Mucosa of stomach (tissue), 1 donor: ENCODE measurements at regions not wholly inside any gene's neighbourhood (a gene's known extent, or its start where the extent isn't known, plus 50 kb on each side); places are given as distances from the start of the nearest gene placed in this dataset.
"Not testable (repeated sequence)": the region's sequence is repeated elsewhere in the genome, so short reads cannot be mapped to it uniquely, and the experiment has no call there.

Experiments used
- H3K27me3 ChIP-seq: one replicate; pipeline ENCODE4 v1.7.0; 2013; ENCODE audit warnings: mild to moderate bottlenecking, low read length; ENCODE audit not compliant: control insufficient read depth, insufficient read depth
- H3K36me3 ChIP-seq: one replicate; pipeline ENCODE4 v1.7.0; 2013; ENCODE audit warnings: low read length; ENCODE audit not compliant: control insufficient read depth, insufficient read depth
- H3K4me1 ChIP-seq: one replicate; pipeline ENCODE4 v1.7.0; 2013; ENCODE audit warnings: mild to moderate bottlenecking, low read length; ENCODE audit not compliant: control insufficient read depth, insufficient read depth
- H3K4me3 ChIP-seq: one replicate; pipeline ENCODE4 v1.7.0; 2013; ENCODE audit warnings: low read length
- H3K9ac ChIP-seq: one replicate; pipeline ENCODE4 v1.7.0; 2013; ENCODE audit warnings: mild to moderate bottlenecking, low read length, moderate library complexity
- H3K9me3 ChIP-seq: one replicate; pipeline ENCODE4 v1.7.0; 2013; ENCODE audit warnings: mild to moderate bottlenecking, low read length, moderate library complexity; ENCODE audit not compliant: control insufficient read depth
- donor health status: Pancreatic carcinoma.

DNA sequence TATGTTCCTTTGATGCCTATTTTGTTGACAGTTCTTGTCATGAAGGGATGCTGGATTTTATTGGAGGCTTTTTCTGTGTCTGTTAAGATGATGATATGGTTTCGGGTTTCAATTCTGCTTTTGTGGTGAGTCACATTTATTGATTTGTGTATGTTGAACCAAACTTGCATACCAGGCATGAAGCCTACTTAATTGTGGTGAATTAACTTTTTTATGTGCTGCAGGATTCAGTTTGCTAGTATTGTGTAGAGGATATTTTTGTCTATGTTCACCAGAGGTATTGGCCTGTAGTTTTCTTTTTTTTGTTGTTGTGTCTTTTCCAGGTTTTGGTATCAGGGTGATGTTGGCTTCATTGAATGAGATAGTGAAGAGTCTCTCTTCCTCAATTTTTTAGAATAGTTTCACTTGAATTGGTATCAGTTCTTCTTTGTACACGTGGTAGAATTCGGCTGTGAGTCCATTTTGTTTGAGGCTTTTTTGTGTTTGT, 345.9 kb downstream of the KIF20B start:
- Histone ChIP-seq H3K9me3 (no peaks in the 10 kb centered on the region), H3K4me3 (no peak overlapping the region), H3K36me3 (no peaks in the 10 kb centered on the region), H3K9ac (no peak overlapping the region), H3K4me1 (no peaks in the 10 kb centered on the region), H3K27me3 (no peaks in the 10 kb centered on the region)

- no peak overlapping the region for H3K9ac ChIP-seq
These were observed 349.7 kb downstream of the KIF20B start for GRCh38 chr10:90051053-90051452.

DNA sequence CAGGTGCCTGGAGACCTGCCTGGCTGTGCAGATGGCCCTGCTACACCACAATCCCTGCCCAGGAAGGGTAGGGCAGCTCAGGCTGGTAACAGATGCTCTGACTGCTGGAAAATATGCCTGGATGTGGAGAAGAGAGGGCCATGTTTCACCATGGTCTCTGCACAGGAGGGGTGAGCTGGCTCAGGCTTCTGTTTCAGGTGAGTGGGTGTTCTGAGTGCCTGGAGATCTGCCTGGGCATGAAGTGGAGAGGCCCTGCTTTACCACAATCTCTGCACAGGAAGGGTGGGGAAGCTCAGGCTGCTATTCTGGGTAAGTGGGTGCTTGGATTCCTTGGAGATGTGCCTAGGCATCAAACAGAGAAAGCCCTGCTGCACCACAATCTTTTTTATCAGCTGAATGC, 350.1 kb downstream of the KIF20B start:
- H3K4me3 ChIP-seq = no peak overlapping the region
- H3K9ac ChIP-seq = no peak overlapping the region
- H3K9me3 ChIP-seq = no peaks in the 10 kb centered on the region
- no peaks in the 10 kb centered on the region for H3K4me1 ChIP-seq
- H3K36me3 ChIP-seq = no peaks in the 10 kb centered on the region
- H3K27me3 ChIP-seq = no peaks in the 10 kb centered on the region

More at GRCh38 chr10:90051053-90051452, 349.7 kb downstream of the KIF20B start:
- Histone ChIP-seq H3K36me3 (no peaks in the 10 kb centered on the region), H3K4me1 (no peaks in the 10 kb centered on the region), H3K27me3 (no peaks in the 10 kb centered on the region), H3K9me3 (no peaks in the 10 kb centered on the region), H3K4me3 (no peak overlapping the region)

DNA sequence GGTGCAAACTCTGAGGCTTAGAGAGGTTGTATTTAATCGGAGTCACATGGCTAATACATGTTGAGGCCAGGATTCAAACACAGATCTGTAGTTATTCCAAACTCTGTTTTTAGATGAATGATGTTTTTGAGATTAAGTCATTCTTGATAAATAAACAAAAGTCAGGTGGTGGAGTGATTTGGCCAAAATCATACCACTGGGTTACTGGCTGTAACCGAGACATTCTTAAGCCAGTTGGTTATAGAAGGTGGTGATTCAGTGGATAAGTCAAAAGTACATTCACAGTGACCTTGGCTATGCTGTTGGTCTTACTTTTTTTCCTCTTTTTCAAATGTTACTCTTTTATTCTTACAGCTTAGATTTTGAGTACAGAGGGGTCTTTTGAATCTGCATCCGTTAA, 361.4 kb downstream of the KIF20B start:
- H3K36me3 ChIP-seq = no peaks in the 10 kb centered on the region
- no peaks in the 10 kb centered on the region for H3K9me3 ChIP-seq
- H3K4me3 ChIP-seq = no peak overlapping the region
- H3K4me1 ChIP-seq = no peaks in the 10 kb centered on the region
- H3K27me3 ChIP-seq = no peaks in the 10 kb centered on the region
- H3K9ac ChIP-seq = no peak overlapping the region

DNA sequence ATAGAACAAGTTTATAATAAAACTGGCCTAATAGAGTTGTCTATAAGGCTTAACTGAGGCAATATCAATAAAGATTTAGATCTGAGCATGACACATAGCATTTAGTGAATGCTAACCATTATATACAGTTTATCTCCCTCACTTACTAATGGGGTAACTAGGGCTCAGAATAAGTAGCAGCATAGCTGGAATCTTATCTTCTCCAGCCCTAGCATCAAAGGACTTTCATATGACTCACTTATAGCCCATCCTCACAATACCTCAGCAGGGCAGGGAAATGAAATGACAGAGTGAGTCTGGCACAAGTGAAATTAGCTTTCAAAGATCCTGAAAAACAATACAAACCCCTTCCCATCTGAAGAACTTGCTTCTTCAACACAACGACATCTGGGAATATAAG, 362.9 kb downstream of the KIF20B start:
- Histone ChIP-seq H3K4me3 (no peak overlapping the region), H3K4me1 (no peaks in the 10 kb centered on the region), H3K27me3 (no peaks in the 10 kb centered on the region)

GRCh38 chr10:90066435-90066834, 365.0 kb downstream of the KIF20B start:
- Histone ChIP-seq H3K9ac (no peak overlapping the region), H3K4me1 (no peaks in the 10 kb centered on the region), H3K27me3 (no peaks in the 10 kb centered on the region), H3K36me3 (no peaks in the 10 kb centered on the region), H3K4me3 (no peak overlapping the region), H3K9me3 (no peaks in the 10 kb centered on the region)

More for the DNA sequence above, 362.9 kb downstream of the KIF20B start:
- H3K36me3 ChIP-seq = no peaks in the 10 kb centered on the region
- H3K9ac ChIP-seq = no peak overlapping the region
- H3K9me3 ChIP-seq = no peaks in the 10 kb centered on the region

DNA sequence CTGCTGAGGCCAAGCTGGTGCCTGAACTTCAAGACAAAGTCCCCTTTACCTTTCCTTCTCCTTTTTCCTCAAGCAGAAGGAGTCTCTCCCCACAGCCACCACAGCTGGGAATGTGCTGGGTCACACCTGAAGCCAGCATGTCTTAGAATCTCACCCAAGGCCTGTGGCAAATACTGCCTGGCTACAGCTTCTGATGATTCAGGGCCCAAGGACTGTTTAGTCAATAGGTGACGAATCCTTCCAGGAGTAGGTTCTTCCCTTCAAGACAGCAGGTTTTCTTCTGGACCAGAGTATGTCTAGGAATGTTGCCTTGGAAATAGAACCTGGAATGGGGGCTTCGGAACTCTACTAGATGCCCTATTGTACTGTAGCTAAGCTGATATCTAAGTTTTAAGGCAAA, 374.6 kb downstream of the KIF20B start:
- Histone ChIP-seq H3K9me3 (no peaks in the 10 kb centered on the region), H3K4me1 (no peaks in the 10 kb centered on the region), H3K36me3 (no peaks in the 10 kb centered on the region), H3K4me3 (no peak overlapping the region), H3K27me3 (no peaks in the 10 kb centered on the region), H3K9ac (no peak overlapping the region)

DNA sequence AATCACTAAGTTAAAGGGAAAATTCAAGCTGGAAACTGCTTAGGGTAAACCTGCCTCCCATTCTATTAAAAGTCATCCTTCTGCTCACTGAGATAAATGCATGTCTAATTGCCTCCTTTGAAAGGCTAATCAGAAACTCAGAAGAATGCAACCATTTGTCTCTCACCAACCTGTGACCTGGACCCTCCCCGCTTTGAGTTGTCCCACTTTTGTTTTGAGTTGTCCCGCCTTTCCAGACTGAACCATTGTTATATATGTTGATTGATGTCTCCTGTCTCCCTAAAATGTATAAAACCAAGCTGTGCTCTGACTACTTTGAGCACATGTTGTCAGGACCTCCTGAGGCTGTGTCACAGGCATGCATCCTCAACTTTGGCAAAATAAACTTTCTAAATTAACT, 378.4 kb downstream of the KIF20B start:
- no peak overlapping the region for H3K9ac ChIP-seq
- no peak overlapping the region for H3K4me3 ChIP-seq
- H3K9me3 ChIP-seq = no peaks in the 10 kb centered on the region
- H3K36me3 ChIP-seq = no peaks in the 10 kb centered on the region
- no peaks in the 10 kb centered on the region for H3K4me1 ChIP-seq
- no peaks in the 10 kb centered on the region for H3K27me3 ChIP-seq

DNA sequence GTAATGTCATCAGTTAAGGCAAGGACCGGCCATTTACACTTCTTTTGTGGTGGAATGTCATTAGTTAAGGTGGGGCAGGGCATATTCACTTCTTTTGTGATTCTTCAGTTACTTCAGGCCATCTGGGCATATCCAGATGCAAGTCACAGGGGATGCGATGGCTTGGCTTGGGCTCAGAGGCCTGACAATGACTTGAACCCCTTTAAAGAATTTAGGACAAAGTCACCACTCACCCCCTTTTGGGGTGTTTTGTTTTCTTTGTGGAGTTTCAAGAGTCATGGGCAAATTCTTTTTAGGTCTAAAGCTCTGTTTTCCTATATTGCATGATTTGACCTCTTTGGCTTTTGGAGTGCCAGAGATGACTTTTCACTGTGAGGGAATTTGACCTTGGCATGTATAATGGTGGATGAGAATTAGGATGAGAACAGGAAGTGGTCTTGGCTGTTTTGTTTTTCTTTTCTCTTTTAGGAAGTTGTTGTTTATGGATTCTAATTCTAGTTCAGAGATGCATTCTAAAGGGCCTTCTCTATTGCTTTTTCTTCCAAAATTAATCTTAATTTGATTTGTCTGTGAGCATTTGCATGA, 385.3 kb downstream of the KIF20B start:
- not testable (repeated sequence) for H3K4me1 ChIP-seq, H3K9ac ChIP-seq, H3K27me3 ChIP-seq, H3K9me3 ChIP-seq, H3K4me3 ChIP-seq, H3K36me3 ChIP-seq

GRCh38 chr10:90087197-90088023, 386.0 kb downstream of the KIF20B start:
- Histone ChIP-seq H3K27me3 (no peaks in the 10 kb centered on the region), H3K4me3 (no peak overlapping the region), H3K4me1 (no peaks in the 10 kb centered on the region), H3K9ac (no peak overlapping the region), H3K9me3 (no peaks in the 10 kb centered on the region), H3K36me3 (no peaks in the 10 kb centered on the region)

GRCh38 chr10:90088024-90088317, 386.6 kb downstream of the KIF20B start:
- Histone ChIP-seq H3K9ac (no peak overlapping the region), H3K9me3 (no peaks in the 10 kb centered on the region), H3K4me3 (no peak overlapping the region), H3K4me1 (no peaks in the 10 kb centered on the region), H3K27me3 (no peaks in the 10 kb centered on the region), H3K36me3 (no peaks in the 10 kb centered on the region)

DNA sequence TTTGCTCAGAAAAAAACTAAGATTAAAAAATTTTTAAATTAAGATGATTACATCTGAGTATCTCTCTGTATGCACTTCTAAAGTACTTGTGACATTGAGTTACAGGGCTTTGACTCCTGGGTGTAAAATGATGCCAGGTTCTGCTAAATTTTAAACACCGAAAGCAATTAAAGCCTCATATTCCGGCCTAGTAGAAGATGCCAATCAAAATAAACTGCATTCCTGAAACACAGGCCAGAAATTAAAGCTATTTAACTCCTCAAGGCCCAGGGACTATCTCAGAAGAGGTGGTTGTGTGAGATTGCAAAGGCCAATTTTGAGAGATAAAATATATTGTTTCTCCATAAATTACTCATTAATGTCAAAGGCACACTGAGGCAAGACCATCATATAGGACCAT, 388.3 kb downstream of the KIF20B start:
- no peaks in the 10 kb centered on the region for H3K27me3 ChIP-seq
- H3K4me3 ChIP-seq = no peak overlapping the region
- H3K36me3 ChIP-seq = no peaks in the 10 kb centered on the region
- no peak overlapping the region for H3K9ac ChIP-seq
- no peaks in the 10 kb centered on the region for H3K4me1 ChIP-seq
- H3K9me3 ChIP-seq = no peaks in the 10 kb centered on the region
